Fibroblast of lung (primary cell): ENCODE measurements at regions not wholly inside any gene's neighbourhood (a gene's known extent, or its start where the extent isn't known, plus 50 kb on each side); places are given as distances from the start of the nearest gene placed in this dataset.

Experiments
- CTCF ChIP-seq, 2 donors: IDR thresholded peaks in 1 of 2; conservative IDR thresholded peaks in 1 of 2; 1 replicate in 1 of 2; 2 replicates in 1 of 2; pipeline ENCODE4 v1.5.1; 2011 to 2012; ENCODE audit warnings: low read length in 2 of 2, control low read depth in 1 of 2, inconsistent platforms in 1 of 2, low read depth in 1 of 2, mild to moderate bottlenecking in 1 of 2
- EZH2 ChIP-seq: IDR thresholded peaks from 2 replicates; pipeline ENCODE4 v1.5.1; 2012; ENCODE audit warnings: low read length, control low read depth, mild to moderate bottlenecking; ENCODE audit errors: missing control alignments

GRCh38 chr14:83757916-83758315, 1772.0 kb upstream of the FLRT2 start:
- TF ChIP-seq CTCF (conservative IDR thresholded peaks at IDR 0.05 in 1 of 2, IDR thresholded peaks at IDR 0.05 in 1 of 2; ENCODE audit: low read depth in 1 of 2, low read length in 2 of 2): no peak
- TF ChIP-seq EZH2: no peak
